Progenitor cell of endocrine pancreas (in vitro differentiated cells): ENCODE measurements at regions not wholly inside any gene's neighbourhood (a gene's known extent, or its start where the extent isn't known, plus 50 kb on each side); places are given as distances from the start of the nearest gene placed in this dataset.
"Not testable (repeated sequence)": the region's sequence is repeated elsewhere in the genome, so short reads cannot be mapped to it uniquely, and the experiment has no call there.

Source experiments
- DNase-seq: peaks from one replicate; pipeline ENCODE4 v3.0.0; 2021; ENCODE audit warnings: low spot score; ENCODE audit not compliant: unreplicated experiment
- H3K27ac Mint-ChIP-seq: 2 replicates; pipeline ENCODE4 v1.8.0; 2021; ENCODE audit warnings: mild to moderate bottlenecking, moderate library complexity, mixed read lengths
- H3K27me3 Mint-ChIP-seq: 2 replicates; pipeline ENCODE4 v1.8.0; 2021; ENCODE audit warnings: mixed read lengths
- H3K36me3 Mint-ChIP-seq: 2 replicates; pipeline ENCODE4 v1.8.0; 2022; ENCODE audit warnings: mixed read lengths; ENCODE audit not compliant: insufficient read depth
- H3K4me1 Mint-ChIP-seq: 2 replicates; pipeline ENCODE4 v1.8.0; 2021; ENCODE audit warnings: low read depth, mixed read lengths
- H3K4me3 Mint-ChIP-seq: 2 replicates; pipeline ENCODE4 v1.8.0; 2021; ENCODE audit warnings: low read depth, mild to moderate bottlenecking, moderate library complexity, mixed read lengths
- H3K9me3 Mint-ChIP-seq: 2 replicates; pipeline ENCODE4 v1.8.0; 2021; ENCODE audit warnings: low read depth, mixed read lengths
- CTCF ChIP-seq: fragments of 200-600 bp; sonication (generic); IDR thresholded peaks from one replicate; pipeline ENCODE4 v1.5.0; 2021; ENCODE audit warnings: antibody characterized with exemption, mild to moderate bottlenecking; ENCODE audit not compliant: unreplicated experiment

GRCh38 chr2:211205358-211205757, 649.0 kb downstream of the CPS1 start:
- Mint-ChIP-seq H3K4me3 (no peak overlapping the region), H3K36me3 (no peaks in the 10 kb centered on the region), H3K9me3 (no peaks in the 10 kb centered on the region), H3K27me3 (no peaks in the 10 kb centered on the region), H3K27ac (no peak overlapping the region), H3K4me1 (peaks cover 3% of the 10 kb centered on the region)
- no peak for TF ChIP-seq CTCF
- DNase-seq, result no peak

DNA sequence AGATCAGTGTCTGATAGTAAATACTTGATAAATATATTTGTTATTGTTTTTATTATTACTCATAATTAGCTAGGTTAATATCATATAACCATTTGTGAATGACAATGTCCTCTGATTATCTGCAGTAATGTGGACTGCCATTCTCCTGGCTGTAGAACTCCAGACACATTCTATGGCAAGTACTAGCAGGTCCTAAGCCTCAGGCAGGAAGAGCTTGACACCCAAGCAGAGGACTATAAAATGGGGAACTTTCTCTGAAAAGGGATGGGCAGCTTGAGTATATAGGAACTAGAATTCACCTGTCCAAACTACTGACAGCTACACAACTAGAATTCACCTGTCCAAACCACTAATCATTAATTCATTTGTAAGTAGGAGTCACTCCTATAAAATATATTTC, 649.4 kb downstream of the CPS1 start:
- DNase-seq, result no peak
- peaks cover 3% of the 10 kb centered on the region for H3K4me1 Mint-ChIP-seq
- no peak overlapping the region for H3K27ac Mint-ChIP-seq
- no peak overlapping the region for H3K4me3 Mint-ChIP-seq
- no peak for TF ChIP-seq CTCF
- no peaks in the 10 kb centered on the region for H3K9me3 Mint-ChIP-seq
- H3K27me3 Mint-ChIP-seq, result no peaks in the 10 kb centered on the region
- no peaks in the 10 kb centered on the region for H3K36me3 Mint-ChIP-seq

GRCh38 chr2:211216221-211216620, 659.8 kb downstream of the CPS1 start:
- peaks cover 14% of the 10 kb centered on the region for H3K9me3 Mint-ChIP-seq
- no peaks in the 10 kb centered on the region for H3K4me1 Mint-ChIP-seq
- DNase-seq, result no peak
- TF ChIP-seq CTCF, result peak; percentile 44
- H3K36me3 Mint-ChIP-seq, result no peaks in the 10 kb centered on the region
- H3K4me3 Mint-ChIP-seq, result no peak overlapping the region
- H3K27ac Mint-ChIP-seq, result no peak overlapping the region
- no peaks in the 10 kb centered on the region for H3K27me3 Mint-ChIP-seq

DNA sequence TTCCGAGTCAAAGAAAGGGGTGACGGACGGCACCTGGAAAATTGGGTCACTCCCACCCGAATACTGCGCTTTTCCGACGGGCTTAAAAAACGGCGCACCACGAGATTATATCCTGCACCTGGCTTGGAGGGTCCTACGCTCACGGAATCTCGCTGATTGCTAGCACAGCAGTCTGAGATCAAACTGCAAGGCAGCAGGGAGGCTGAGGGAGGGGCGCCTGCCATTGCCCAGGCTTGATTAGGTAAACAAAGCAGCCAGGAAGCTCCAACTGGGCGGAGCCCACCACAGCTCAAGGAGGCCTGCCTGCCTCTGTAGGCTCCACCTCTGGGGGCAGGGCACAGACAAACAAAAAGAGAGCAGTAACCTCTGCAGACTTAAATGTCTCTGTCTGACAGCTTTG, 663.1 kb downstream of the CPS1 start:
- not testable (repeated sequence) for H3K36me3 Mint-ChIP-seq, H3K27me3 Mint-ChIP-seq, H3K4me1 Mint-ChIP-seq, H3K4me3 Mint-ChIP-seq, H3K27ac Mint-ChIP-seq, DNase-seq
- H3K9me3 Mint-ChIP-seq, result peaks cover 14% of the 10 kb centered on the region

- no peaks in the 10 kb centered on the region for H3K4me1 Mint-ChIP-seq
- no peak overlapping the region for H3K4me3 Mint-ChIP-seq
- H3K9me3 Mint-ChIP-seq, result no peaks in the 10 kb centered on the region
- no peaks in the 10 kb centered on the region for H3K36me3 Mint-ChIP-seq
- no peak overlapping the region for H3K27ac Mint-ChIP-seq
- no peak for DNase-seq
- no peaks in the 10 kb centered on the region for H3K27me3 Mint-ChIP-seq
- no peak for TF ChIP-seq CTCF
These were observed 669.4 kb downstream of the CPS1 start for GRCh38 chr2:211225784-211226183.

- Mint-ChIP-seq H3K4me1 (no peaks in the 10 kb centered on the region), H3K4me3 (no peak overlapping the region), H3K27ac (no peak overlapping the region), H3K27me3 (no peaks in the 10 kb centered on the region), H3K9me3 (no peaks in the 10 kb centered on the region), H3K36me3 (no peaks in the 10 kb centered on the region)
- no peak for DNase-seq
- TF ChIP-seq CTCF, result no peak
These were observed 672.2 kb downstream of the CPS1 start for GRCh38 chr2:211228559-211228958.
